Muscle layer of colon (tissue), 2 donors: ENCODE measurements at regions not wholly inside any gene's neighbourhood (a gene's known extent, or its start where the extent isn't known, plus 50 kb on each side); places are given as distances from the start of the nearest gene placed in this dataset.

Experiments
- H3K27ac ChIP-seq: one replicate; pipeline ENCODE4 v1.7.0; 2013; ENCODE audit warnings: low read depth, mild to moderate bottlenecking, low read length, moderate library complexity
- H3K27me3 ChIP-seq, 2 donors: one replicate each; pipeline ENCODE4 v1.7.0; 2013; ENCODE audit warnings: low read length in 2 of 2, mild to moderate bottlenecking in 2 of 2; ENCODE audit not compliant: insufficient read depth in 2 of 2, control insufficient read depth in 1 of 2
- H3K36me3 ChIP-seq: one replicate; pipeline ENCODE4 v1.7.0; 2013; ENCODE audit warnings: mild to moderate bottlenecking, low read length; ENCODE audit not compliant: insufficient read depth
- H3K4me1 ChIP-seq: one replicate; pipeline ENCODE4 v1.7.0; 2013; ENCODE audit warnings: mild to moderate bottlenecking, low read length; ENCODE audit not compliant: insufficient read depth
- H3K4me3 ChIP-seq, 2 donors: one replicate each; pipeline ENCODE4 v1.7.0; 2013; ENCODE audit warnings: low read length in 2 of 2, low read depth in 1 of 2, mild to moderate bottlenecking in 1 of 2, moderate library complexity in 1 of 2
- H3K9ac ChIP-seq: one replicate; pipeline ENCODE4 v1.7.0; 2013; ENCODE audit warnings: low read length
- H3K9me3 ChIP-seq: one replicate; pipeline ENCODE4 v1.7.0; 2013; ENCODE audit warnings: mild to moderate bottlenecking, low read length
- donor health status: abdominal sarcoma.
- donor health status: Adenocarcinoma of cecum.

DNA sequence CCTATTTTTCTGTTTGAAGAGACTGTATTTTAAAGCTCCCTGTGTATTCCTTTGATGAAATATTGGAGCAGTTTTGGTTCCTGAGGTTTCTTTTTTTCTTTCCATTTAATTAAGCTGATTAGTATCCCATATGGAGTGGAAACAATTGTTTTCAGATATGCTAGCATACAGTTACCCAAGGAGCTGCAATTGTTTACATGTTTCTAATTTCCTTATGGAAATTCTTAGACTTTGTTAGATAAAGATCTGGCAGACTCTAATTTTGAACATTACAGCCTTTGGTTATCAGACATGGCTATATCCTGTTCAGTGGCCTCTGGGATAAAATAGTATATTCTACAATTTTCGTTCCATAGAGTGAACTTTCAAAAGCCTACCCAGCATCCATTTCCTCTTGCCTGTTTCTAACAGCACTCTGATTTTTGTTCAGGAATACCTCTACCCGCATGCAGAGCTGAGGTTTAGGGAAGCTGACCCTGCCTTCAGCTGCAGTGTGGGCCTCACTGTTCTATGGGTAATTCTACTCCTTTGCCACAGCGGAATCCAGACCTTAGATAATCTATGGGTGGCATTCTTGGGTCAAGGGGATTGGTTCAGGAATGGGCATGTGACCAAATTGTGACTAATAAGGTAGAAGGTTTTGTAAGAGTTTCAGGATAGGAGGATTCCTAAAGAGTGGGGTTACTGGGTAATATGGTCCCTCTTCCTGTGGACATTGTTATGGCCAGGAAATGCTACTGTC lies 161.1 kb upstream of the ANKRD28 start:
- H3K4me1 ChIP-seq = peaks cover 25% of the 10 kb centered on the region
- H3K9ac ChIP-seq = no peak overlapping the region
- H3K9me3 ChIP-seq = no peaks in the 10 kb centered on the region
- H3K27ac ChIP-seq = no peak overlapping the region
- H3K27me3 ChIP-seq = no peaks in the 10 kb centered on the region
- H3K36me3 ChIP-seq = no peaks in the 10 kb centered on the region
- no peak overlapping the region for H3K4me3 ChIP-seq

DNA sequence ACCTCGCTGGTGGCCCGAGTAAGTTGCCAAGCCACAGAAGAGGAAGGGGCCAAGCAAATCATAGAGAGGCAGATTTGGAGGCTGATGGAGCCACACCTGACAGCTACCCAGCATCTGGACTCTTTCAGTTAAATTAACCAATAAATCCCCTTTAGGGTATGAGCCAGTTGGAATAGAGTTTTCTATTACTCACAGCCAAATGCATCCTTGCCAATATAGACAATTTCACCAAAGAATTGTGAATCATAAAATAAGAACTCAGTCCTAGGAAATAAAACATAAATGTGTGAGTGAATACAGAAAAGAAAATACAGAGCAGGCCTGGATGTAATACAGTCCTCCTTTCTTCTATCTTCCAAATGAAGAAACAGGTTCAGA lies 161.6 kb upstream of the ANKRD28 start:
- no peaks in the 10 kb centered on the region for H3K9me3 ChIP-seq
- H3K27ac ChIP-seq = no peak overlapping the region
- no peaks in the 10 kb centered on the region for H3K27me3 ChIP-seq
- peaks cover 25% of the 10 kb centered on the region for H3K4me1 ChIP-seq
- H3K9ac ChIP-seq = no peak overlapping the region
- H3K36me3 ChIP-seq = no peaks in the 10 kb centered on the region
- no peak overlapping the region for H3K4me3 ChIP-seq

DNA sequence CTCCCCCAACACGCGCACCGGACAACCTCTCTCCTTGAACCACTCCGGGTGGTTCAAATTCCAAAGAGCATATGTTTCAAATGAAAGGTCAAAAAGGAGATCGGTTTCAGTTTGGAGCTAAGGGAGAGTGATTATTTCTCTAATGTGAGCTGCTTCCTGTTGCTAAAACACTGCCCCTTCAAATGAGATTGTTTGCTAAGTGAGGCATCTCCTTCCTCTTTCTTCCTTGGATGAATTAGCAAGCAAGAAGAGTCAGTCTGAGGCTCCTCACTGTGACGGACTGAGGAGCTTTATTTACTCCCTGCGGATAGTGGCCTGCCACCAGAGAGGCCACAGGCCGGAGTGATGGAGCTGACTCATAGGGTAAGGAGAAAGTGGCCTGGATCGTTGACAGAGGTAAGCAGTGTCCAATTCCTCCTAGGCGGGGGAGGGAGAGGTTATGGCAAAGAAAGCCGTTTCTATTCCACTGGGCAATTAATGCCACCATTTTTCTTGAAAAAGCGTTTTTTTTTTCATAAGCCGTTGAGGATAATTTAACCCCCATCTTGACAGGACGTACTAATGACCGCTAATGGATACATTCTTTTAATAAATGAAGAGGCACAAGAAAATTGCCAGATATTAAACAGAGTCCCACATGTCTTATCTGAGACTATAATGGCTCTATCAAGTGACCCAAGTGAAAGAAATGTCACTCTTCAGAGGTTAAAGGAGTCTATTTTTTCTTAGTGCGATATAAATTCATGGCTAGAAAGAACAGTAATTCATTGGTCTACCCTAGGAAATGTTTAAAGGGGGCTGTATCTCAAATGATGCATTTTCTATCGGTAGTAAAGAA lies 167.0 kb upstream of the ANKRD28 start:
- H3K4me1 ChIP-seq = peaks cover 6% of the 10 kb centered on the region
- peak overlapping the region in 1 of 2 donors; percentile 15 for H3K4me3 ChIP-seq
- H3K27ac ChIP-seq = no peak overlapping the region
- no peak overlapping the region for H3K9ac ChIP-seq
- no peaks in the 10 kb centered on the region for H3K36me3 ChIP-seq
- H3K27me3 ChIP-seq = no peaks in the 10 kb centered on the region
- no peaks in the 10 kb centered on the region for H3K9me3 ChIP-seq

DNA sequence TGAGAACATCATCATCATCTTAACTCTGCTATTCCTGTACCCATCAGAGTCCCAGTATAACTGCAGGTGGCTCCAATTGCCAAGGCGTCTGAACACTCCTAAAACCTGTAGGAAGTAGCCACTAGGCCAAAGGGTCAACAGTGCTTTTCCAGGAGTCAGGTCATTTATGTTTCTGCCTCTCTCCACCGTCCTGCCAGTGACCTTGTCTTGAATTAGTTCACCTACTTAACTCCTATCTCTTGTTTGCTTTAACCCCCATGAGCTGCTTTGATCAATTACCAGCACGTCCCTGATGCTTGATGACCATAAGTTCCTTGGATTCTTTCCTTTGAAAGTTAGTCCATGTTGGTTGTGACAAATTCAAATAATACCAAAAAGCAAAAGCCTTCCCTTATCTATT lies 169.8 kb upstream of the ANKRD28 start:
- no peak overlapping the region for H3K27ac ChIP-seq
- H3K27me3 ChIP-seq = no peaks in the 10 kb centered on the region
- H3K36me3 ChIP-seq = no peaks in the 10 kb centered on the region
- H3K9ac ChIP-seq = no peak overlapping the region
- H3K4me1 ChIP-seq = no peaks in the 10 kb centered on the region
- H3K4me3 ChIP-seq = no peak overlapping the region
- H3K9me3 ChIP-seq = no peaks in the 10 kb centered on the region

DNA sequence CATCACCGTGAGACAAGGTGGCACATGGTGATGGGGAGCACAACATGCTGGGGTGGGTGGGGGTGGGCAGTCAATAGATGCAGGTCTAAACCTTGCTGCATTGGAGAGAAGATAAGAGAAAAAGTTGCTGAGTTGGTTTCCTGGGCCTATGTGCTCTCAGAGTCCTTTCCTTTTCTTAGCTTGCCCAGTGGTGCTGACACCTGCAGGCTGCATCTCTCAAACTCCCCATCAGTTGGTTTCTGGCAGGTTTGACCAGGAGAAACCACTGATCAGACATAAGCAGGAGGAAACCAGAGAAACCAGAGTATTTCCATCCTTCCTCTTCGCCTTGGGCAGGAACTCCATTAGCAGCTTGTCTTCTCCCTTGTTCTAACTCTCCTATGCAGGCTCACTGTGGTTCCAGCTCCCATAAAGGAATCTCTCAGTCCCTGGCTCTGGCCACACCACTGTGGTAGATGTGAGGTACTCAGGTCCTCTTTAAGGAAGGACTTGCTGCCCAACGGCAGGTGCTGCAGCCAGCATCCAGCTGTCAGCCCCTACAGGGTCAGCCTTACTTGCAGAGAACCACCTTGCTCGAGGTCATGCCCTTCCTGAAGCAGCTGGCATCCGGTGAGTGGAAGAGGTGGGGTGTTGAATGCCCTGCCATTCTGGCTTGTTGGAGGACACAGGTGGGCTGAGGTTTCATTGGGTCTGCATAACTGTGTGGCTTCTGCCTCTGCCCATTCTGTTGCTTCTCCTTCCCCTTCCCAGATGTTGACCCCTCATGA lies 172.3 kb upstream of the ANKRD28 start:
- H3K9me3 ChIP-seq = no peaks in the 10 kb centered on the region
- no peaks in the 10 kb centered on the region for H3K4me1 ChIP-seq
- H3K27me3 ChIP-seq = no peaks in the 10 kb centered on the region
- no peaks in the 10 kb centered on the region for H3K36me3 ChIP-seq
- H3K4me3 ChIP-seq = no peak overlapping the region
- H3K27ac ChIP-seq = no peak overlapping the region
- no peak overlapping the region for H3K9ac ChIP-seq

DNA sequence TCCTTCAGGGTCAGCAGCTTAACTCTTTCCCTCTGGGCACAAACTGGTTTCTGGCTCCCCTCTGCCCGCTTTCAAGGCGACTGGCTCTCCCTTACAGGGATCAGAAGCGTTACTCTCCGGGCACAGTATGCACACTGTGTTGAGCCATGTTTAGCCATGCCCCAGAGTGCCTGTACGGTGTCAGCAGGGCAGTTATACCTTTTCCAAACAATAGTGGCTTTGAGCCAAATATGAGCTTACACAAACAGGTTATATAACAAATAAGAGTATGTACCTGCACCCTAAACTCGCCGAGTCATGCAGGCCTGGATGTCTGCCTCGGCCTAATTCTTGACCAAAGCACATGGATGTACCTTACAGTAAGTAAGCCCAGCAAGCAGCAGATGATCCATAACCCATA lies 175.6 kb upstream of the ANKRD28 start:
- H3K36me3 ChIP-seq = no peaks in the 10 kb centered on the region
- H3K27ac ChIP-seq = no peak overlapping the region
- no peaks in the 10 kb centered on the region for H3K27me3 ChIP-seq
- H3K9ac ChIP-seq = no peak overlapping the region
- no peak overlapping the region for H3K4me3 ChIP-seq
- no peaks in the 10 kb centered on the region for H3K4me1 ChIP-seq
- no peaks in the 10 kb centered on the region for H3K9me3 ChIP-seq

DNA sequence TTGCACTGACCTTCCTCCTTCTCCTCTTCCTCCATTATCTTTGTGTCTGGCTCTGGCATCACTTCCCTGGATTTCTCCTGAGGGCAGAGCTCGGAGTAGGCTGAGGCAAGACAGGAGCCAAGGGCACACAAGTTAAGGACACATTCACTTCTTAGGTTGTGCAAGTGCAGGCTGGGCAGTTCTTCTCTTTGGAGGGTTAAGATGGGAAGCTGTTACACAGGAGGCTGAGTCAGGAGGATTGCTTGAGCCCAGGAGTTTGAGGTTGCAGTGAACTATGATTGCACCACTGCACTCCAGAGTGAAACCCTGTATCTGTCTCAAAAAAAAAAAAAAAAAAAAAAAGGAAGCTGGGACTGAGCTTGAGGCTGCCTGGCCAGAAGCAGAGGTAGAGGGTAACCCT lies 176.2 kb upstream of the ANKRD28 start:
- Histone ChIP-seq H3K9ac (no peak overlapping the region), H3K36me3 (no peaks in the 10 kb centered on the region), H3K27ac (no peak overlapping the region), H3K27me3 (no peaks in the 10 kb centered on the region), H3K4me3 (no peak overlapping the region), H3K9me3 (no peaks in the 10 kb centered on the region), H3K4me1 (no peaks in the 10 kb centered on the region)

DNA sequence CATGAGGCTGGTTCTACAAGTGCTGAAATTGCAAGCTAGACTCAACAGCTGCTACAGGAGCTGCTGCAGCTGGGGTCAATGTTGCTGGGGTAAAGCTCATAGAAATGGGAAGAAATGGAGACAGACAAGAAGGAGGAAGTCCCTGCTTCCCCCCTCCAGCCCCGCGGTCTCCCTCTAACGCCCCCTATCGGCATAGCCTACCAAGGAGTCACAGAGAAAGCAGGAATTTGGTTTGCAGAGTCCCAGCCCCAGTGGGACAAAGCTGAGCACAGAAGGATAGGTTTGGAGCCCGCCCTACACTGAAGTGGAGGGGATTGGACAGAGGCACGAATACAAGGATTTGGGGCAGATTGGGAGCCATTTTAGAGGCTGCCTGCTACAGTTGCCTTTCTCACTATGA lies 176.9 kb upstream of the ANKRD28 start:
- no peak overlapping the region for H3K27ac ChIP-seq
- no peaks in the 10 kb centered on the region for H3K27me3 ChIP-seq
- no peaks in the 10 kb centered on the region for H3K36me3 ChIP-seq

DNA sequence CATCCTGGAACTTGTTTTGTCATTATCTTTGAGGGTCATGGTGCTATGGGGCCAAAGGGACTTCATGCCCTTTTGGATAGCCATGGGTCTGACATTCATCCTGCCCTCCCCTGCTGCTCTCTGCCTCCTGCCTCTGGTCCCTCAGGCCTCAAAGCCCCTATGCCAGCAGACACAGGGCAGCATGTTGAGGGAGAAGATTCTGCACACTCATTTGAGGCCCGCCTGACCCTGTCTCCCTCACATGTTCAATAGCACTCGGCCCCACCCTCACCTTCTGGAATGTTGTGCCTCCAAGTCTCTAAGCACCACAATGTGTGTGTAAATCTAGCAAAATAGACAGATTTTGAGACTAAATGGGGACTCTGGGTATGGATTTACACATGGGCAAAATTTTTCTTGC lies 178.7 kb upstream of the ANKRD28 start:
- Histone ChIP-seq H3K9ac (no peak overlapping the region), H3K9me3 (no peaks in the 10 kb centered on the region), H3K27me3 (no peaks in the 10 kb centered on the region), H3K4me3 (no peak overlapping the region), H3K4me1 (no peaks in the 10 kb centered on the region), H3K27ac (no peak overlapping the region), H3K36me3 (no peaks in the 10 kb centered on the region)

More for the DNA sequence above, 176.9 kb upstream of the ANKRD28 start:
- no peak overlapping the region for H3K9ac ChIP-seq
- H3K4me1 ChIP-seq = no peaks in the 10 kb centered on the region
- no peak overlapping the region for H3K4me3 ChIP-seq
- no peaks in the 10 kb centered on the region for H3K9me3 ChIP-seq

DNA sequence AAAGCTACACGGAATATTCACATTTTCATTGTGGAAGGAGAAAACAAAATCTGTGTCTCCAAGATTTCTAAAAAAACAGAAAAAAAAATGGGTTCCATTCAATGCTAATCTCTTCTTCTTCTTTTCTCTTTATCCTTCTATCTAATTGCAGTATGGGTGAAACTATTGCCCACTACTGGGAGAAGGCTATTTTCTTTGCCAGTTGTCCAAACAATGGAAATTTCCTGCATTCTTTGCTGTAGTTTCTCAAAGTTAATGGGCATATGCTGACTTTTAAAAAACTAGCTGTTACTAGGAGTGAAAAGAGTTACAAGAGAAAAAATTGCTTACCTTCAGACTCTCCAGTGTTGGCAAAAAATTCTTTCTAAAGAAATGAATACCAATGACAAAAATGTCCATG lies 179.3 kb upstream of the ANKRD28 start:
- H3K36me3 ChIP-seq = no peaks in the 10 kb centered on the region
- H3K27ac ChIP-seq = no peak overlapping the region
- H3K9ac ChIP-seq = no peak overlapping the region

DNA sequence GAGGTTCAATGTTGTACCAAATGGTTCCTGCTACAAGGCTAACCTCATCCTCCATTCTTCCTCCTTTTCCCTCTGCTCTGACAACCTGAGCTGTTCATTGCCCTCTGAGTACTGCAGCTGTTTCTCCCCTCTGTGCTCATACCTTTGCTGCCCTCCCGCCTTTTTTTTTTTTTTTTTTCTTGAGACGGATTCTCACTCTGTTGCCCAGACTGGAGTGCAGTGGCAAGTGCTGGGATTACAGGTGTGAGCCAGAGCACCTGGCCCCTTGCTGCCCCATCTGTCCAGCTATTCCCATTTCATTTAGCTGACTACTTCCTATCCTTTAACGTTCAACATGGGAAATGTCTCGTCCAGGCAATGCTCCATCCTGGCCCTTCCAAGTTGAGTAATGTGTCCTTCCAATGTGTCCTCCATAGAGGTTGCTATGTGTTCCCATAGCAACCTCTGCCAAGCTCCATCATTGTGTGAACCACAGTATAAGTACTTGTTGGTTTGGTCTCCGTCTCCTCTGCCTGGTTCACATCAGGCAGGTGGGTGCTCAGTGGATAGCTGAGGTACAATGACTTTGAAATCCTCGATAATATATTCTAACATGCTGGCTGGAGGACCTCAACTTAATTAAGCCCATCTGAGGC lies 179.9 kb upstream of the ANKRD28 start:
- Histone ChIP-seq H3K4me1 (no peaks in the 10 kb centered on the region), H3K27ac (no peak overlapping the region), H3K9me3 (no peaks in the 10 kb centered on the region), H3K27me3 (no peaks in the 10 kb centered on the region), H3K36me3 (no peaks in the 10 kb centered on the region), H3K4me3 (no peak overlapping the region), H3K9ac (no peak overlapping the region)

More for the DNA sequence above, 179.3 kb upstream of the ANKRD28 start:
- H3K27me3 ChIP-seq = no peaks in the 10 kb centered on the region
- no peaks in the 10 kb centered on the region for H3K4me1 ChIP-seq
- no peaks in the 10 kb centered on the region for H3K9me3 ChIP-seq
- no peak overlapping the region for H3K4me3 ChIP-seq
